ENCODE measurements at regions not wholly inside any gene's neighbourhood (a gene's known extent, or its start where the extent isn't known, plus 50 kb on each side); places are given as distances from the start of the nearest gene placed in this dataset.

DNA sequence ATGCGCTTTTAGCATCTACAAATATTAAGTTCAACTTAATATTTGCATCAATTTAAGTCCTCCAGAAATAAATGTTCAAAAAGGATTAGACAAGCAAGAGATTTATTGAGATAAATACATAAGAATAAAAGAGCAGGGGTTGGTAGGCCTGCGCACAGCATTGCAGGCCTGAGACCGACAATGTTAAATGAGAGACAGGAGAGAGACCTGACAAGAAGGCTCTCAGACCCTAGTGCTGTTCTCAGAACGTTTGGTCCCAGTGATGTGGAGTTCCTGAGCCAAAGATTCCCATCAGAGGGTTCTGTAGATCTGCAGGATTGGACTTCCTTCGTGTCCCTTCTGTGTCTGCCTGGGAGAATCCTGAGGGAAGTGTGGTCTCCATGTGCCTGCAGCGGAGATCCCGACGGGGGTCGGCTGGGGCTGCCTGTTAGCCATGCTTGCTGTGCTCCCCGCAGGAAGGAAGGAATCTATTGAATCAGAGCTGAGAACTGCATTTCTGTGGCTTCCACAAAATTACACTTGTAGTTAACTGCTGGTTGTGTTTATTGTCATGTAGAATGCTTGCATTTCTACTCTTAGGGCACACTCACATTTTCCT lies 369.9 kb upstream of the SLC10A2 start:
- no peaks in the 10 kb centered on the region for H3K9me2 ChIP-seq (ENCODE audit: low read depth, low read length)
- no peak overlapping the region for H3K4me2 ChIP-seq (ENCODE audit: low read length)
- H3K27me3 ChIP-seq (ENCODE audit: insufficient read depth, low read length) = no peaks in the 10 kb centered on the region
- no peaks in the 10 kb centered on the region for H3F3A ChIP-seq (ENCODE audit: insufficient read depth, low read length)
- H3K9me3 ChIP-seq (ENCODE audit: low read length) = no peaks in the 10 kb centered on the region
- TF ChIP-seq, protein P1, sequence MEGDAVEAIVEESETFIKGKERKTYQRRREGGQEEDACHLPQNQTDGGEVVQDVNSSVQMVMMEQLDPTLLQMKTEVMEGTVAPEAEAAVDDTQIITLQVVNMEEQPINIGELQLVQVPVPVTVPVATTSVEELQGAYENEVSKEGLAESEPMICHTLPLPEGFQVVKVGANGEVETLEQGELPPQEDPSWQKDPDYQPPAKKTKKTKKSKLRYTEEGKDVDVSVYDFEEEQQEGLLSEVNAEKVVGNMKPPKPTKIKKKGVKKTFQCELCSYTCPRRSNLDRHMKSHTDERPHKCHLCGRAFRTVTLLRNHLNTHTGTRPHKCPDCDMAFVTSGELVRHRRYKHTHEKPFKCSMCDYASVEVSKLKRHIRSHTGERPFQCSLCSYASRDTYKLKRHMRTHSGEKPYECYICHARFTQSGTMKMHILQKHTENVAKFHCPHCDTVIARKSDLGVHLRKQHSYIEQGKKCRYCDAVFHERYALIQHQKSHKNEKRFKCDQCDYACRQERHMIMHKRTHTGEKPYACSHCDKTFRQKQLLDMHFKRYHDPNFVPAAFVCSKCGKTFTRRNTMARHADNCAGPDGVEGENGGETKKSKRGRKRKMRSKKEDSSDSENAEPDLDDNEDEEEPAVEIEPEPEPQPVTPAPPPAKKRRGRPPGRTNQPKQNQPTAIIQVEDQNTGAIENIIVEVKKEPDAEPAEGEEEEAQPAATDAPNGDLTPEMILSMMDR (IDR thresholded peaks at IDR 0.05; ENCODE audit: low read length) = no peak
- TF ChIP-seq EZH2 (IDR thresholded peaks at IDR 0.05; ENCODE audit: borderline replicate concordance, low read length) = no peak
- H3K9ac ChIP-seq (ENCODE audit: low read length) = no peak overlapping the region
- no peaks in the 10 kb centered on the region for H3K36me3 ChIP-seq (ENCODE audit: insufficient read depth, low read length)
- H3K4me1 ChIP-seq (ENCODE audit: insufficient read depth, low read length, severe bottlenecking) = no peaks in the 10 kb centered on the region
- no peak overlapping the region for H2AFZ ChIP-seq (ENCODE audit: low read length)
- H3K79me2 ChIP-seq (ENCODE audit: insufficient read depth, low read length) = no peaks in the 10 kb centered on the region
- no peak overlapping the region for H3K27ac ChIP-seq (ENCODE audit: low read depth, low read length, poor library complexity, severe bottlenecking)
- H4K20me1 ChIP-seq (ENCODE audit: insufficient read depth, low read length) = no peaks in the 10 kb centered on the region
- H3K4me3 ChIP-seq (ENCODE audit: low read depth, low read length, poor library complexity, severe bottlenecking) = no peak overlapping the region

DNA sequence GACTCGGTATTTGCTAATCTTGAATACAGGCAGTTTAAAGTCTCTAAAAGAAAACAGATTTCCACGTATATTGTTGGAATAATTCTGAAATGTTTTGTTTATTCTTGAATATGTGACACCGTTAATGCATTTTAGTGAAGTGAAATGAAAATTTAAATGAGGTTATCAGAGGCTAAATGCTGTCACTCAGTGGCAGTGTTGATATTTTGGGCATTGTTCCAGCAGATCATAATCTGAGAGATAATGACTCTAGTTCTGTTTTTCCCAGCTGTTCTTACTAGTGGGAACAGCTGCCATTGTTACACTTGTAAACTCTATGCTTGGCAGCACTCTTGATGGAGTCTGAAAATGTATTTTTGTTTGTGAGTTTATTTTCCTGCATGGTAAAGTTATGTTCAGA lies 365.6 kb upstream of the SLC10A2 start:
- Histone ChIP-seq H2AFZ (ENCODE audit: low read length) (no peak overlapping the region), H3K4me3 (ENCODE audit: low read depth, low read length, poor library complexity, severe bottlenecking) (no peak overlapping the region), H3K9me2 (ENCODE audit: low read depth, low read length) (no peaks in the 10 kb centered on the region), H3K79me2 (ENCODE audit: insufficient read depth, low read length) (no peaks in the 10 kb centered on the region), H3K9me3 (ENCODE audit: low read length) (no peaks in the 10 kb centered on the region), H3F3A (ENCODE audit: insufficient read depth, low read length) (no peaks in the 10 kb centered on the region), H3K4me1 (ENCODE audit: insufficient read depth, low read length, severe bottlenecking) (no peaks in the 10 kb centered on the region), H4K20me1 (ENCODE audit: insufficient read depth, low read length) (no peaks in the 10 kb centered on the region), H3K36me3 (ENCODE audit: insufficient read depth, low read length) (no peaks in the 10 kb centered on the region), H3K9ac (ENCODE audit: low read length) (no peak overlapping the region), H3K4me2 (ENCODE audit: low read length) (no peak overlapping the region), H3K27me3 (ENCODE audit: insufficient read depth, low read length) (no peaks in the 10 kb centered on the region), H3K27ac (ENCODE audit: low read depth, low read length, poor library complexity, severe bottlenecking) (no peak overlapping the region)
- TF ChIP-seq EZH2 (IDR thresholded peaks at IDR 0.05; ENCODE audit: borderline replicate concordance, low read length) = no peak
- TF ChIP-seq, protein P1 (IDR thresholded peaks at IDR 0.05; ENCODE audit: low read length) = no peak

DNA sequence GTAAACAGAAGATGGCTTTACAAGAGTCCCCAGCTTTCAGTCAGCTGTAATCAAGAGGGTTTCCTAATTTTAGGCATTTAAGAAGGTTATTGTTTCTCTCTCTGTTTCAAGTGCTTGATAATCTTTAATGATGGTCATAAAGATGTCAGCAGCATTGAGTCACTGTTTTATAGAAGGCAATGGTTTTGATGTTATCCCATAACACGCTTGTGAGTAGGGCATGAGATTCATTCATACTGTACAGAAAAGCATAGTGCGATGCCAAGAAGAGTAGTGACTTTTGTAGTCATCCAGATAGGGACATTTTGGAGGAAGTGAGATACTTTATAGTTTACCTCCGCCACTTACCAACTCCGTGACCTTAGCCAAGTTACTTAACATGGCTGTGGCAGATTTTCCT lies 364.2 kb upstream of the SLC10A2 start:
- Histone ChIP-seq H3K36me3 (ENCODE audit: insufficient read depth, low read length) (no peaks in the 10 kb centered on the region), H3K4me1 (ENCODE audit: insufficient read depth, low read length, severe bottlenecking) (no peaks in the 10 kb centered on the region), H3K9me2 (ENCODE audit: low read depth, low read length) (no peaks in the 10 kb centered on the region), H3K4me2 (ENCODE audit: low read length) (no peak overlapping the region), H3F3A (ENCODE audit: insufficient read depth, low read length) (no peaks in the 10 kb centered on the region), H3K9me3 (ENCODE audit: low read length) (no peaks in the 10 kb centered on the region), H3K4me3 (ENCODE audit: low read depth, low read length, poor library complexity, severe bottlenecking) (no peak overlapping the region), H2AFZ (ENCODE audit: low read length) (no peak overlapping the region), H3K79me2 (ENCODE audit: insufficient read depth, low read length) (no peaks in the 10 kb centered on the region), H4K20me1 (ENCODE audit: insufficient read depth, low read length) (no peaks in the 10 kb centered on the region), H3K9ac (ENCODE audit: low read length) (no peak overlapping the region), H3K27ac (ENCODE audit: low read depth, low read length, poor library complexity, severe bottlenecking) (no peak overlapping the region), H3K27me3 (ENCODE audit: insufficient read depth, low read length) (no peaks in the 10 kb centered on the region)
- no peak for TF ChIP-seq EZH2 (IDR thresholded peaks at IDR 0.05; ENCODE audit: borderline replicate concordance, low read length)
- TF ChIP-seq, protein P1 (IDR thresholded peaks at IDR 0.05; ENCODE audit: low read length) = no peak
